ENCODE measurements at regions not wholly inside any gene's neighbourhood (a gene's known extent, or its start where the extent isn't known, plus 50 kb on each side); places are given as distances from the start of the nearest gene placed in this dataset.

DNA sequence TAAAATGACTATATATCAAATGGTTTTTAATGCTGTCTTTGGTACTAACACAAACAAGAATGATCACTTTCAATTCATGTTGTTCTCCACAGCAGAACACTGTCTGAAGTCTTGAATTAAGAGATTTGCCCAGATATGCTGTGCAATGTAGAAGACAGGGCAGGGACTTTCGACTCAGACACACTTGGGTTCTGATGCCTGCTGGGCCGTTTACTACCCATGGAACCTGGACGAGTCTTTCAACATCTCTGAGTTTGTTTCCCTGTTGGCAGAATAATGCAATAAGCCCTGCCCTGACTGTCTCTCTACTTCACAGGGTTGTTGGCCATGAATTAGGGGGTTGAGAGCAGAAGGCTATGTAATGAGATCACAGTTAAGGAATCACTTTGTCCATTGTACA lies 162.6 kb upstream of the TMPO start:
- Mint-ChIP-seq H3K27me3 (peaks cover 36% of the 10 kb centered on the region), H3K36me3 (ENCODE audit: low read depth) (no peaks in the 10 kb centered on the region), H3K27ac (no peak overlapping the region), H3K4me1 (peaks cover 4% of the 10 kb centered on the region), H3K4me3 (no peak overlapping the region)
- ATAC-seq, result no peak
- no peak for DNase-seq
- H3K9me3 ChIP-seq (ENCODE audit: control insufficient read depth, low read length, poor library complexity, severe bottlenecking), result no peaks in the 10 kb centered on the region

DNA sequence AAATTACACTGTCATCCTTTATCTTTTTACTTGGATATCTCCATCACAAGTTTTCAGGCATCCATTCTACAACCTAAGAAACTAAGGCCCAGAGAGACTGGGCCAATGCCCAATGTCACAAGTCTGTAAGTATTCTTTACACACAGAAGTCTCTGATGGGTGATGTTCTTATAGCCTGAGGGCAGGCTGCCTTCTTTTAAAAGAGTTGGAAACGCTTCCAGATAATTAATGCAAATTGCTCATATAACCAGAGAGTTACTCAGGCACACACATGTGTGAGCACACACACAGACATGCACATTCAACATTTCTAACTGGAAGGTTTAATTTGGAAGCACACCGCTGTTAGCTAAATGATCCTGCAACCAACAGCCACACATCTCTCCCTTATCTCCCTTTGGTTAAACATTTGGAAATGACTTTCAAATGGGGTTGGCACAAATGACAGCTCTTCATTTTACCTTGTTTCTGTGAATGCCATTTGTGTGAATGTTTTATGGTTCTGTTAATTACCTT lies 160.8 kb upstream of the TMPO start:
- no peak for ATAC-seq
- H3K27ac Mint-ChIP-seq, result no peak overlapping the region
- no peaks in the 10 kb centered on the region for H3K9me3 ChIP-seq (ENCODE audit: control insufficient read depth, low read length, poor library complexity, severe bottlenecking)
- H3K4me3 Mint-ChIP-seq, result no peak overlapping the region
- peaks cover 4% of the 10 kb centered on the region for H3K4me1 Mint-ChIP-seq
- H3K27me3 Mint-ChIP-seq, result peaks cover 34% of the 10 kb centered on the region
- H3K36me3 Mint-ChIP-seq (ENCODE audit: low read depth), result no peaks in the 10 kb centered on the region
- no peak for DNase-seq

DNA sequence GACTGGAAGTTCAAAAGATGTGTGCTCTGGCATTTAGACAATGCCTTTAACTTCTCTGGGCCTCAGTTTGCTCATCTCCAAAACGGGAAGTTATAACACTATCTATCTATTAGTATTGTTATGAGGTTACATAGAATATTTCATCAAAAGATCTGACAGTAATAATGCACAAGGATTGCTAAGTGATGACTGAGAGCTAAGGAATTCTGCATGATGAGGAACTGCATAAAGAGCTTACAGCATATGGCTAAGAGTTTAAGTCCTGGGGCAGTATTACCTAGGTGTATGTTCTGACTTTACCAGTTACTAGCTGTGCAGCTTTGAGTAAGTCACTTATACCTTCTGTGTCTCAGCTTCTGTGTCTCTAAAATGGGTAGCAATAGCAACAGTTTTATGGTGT lies 160.1 kb upstream of the TMPO start:
- H3K4me1 Mint-ChIP-seq, result peaks cover 4% of the 10 kb centered on the region
- no peak for ATAC-seq
- H3K36me3 Mint-ChIP-seq (ENCODE audit: low read depth), result no peaks in the 10 kb centered on the region
- peaks cover 29% of the 10 kb centered on the region for H3K27me3 Mint-ChIP-seq
- H3K4me3 Mint-ChIP-seq, result no peak overlapping the region
- DNase-seq, result no peak
- H3K9me3 ChIP-seq (ENCODE audit: control insufficient read depth, low read length, poor library complexity, severe bottlenecking), result no peaks in the 10 kb centered on the region
- H3K27ac Mint-ChIP-seq, result no peak overlapping the region

- DNase-seq (no peak), ATAC-seq (no peak)
- Mint-ChIP-seq H3K27me3 (peaks cover 27% of the 10 kb centered on the region), H3K4me3 (no peak overlapping the region), H3K36me3 (ENCODE audit: low read depth) (no peaks in the 10 kb centered on the region), H3K4me1 (peaks cover 4% of the 10 kb centered on the region), H3K27ac (no peak overlapping the region)
- no peaks in the 10 kb centered on the region for H3K9me3 ChIP-seq (ENCODE audit: control insufficient read depth, low read length, poor library complexity, severe bottlenecking)
Measured at GRCh38 chr12:98355933-98356332, 159.5 kb upstream of the TMPO start.

- DNase-seq (no peak), ATAC-seq (no peak)
- no peaks in the 10 kb centered on the region for H3K9me3 ChIP-seq (ENCODE audit: control insufficient read depth, low read length, poor library complexity, severe bottlenecking)
- Mint-ChIP-seq H3K4me3 (no peak overlapping the region), H3K4me1 (no peaks in the 10 kb centered on the region), H3K36me3 (ENCODE audit: low read depth) (no peaks in the 10 kb centered on the region), H3K27ac (no peak overlapping the region), H3K27me3 (peaks cover 12% of the 10 kb centered on the region)
Measured at GRCh38 chr12:98358144-98358543, 157.2 kb upstream of the TMPO start.

- no peak overlapping the region for H3K27ac Mint-ChIP-seq
Measured at GRCh38 chr12:98359856-98360255, 155.5 kb upstream of the TMPO start.

GRCh38 chr12:98360401-98360800 lies 155.0 kb upstream of the TMPO start:
- Mint-ChIP-seq H3K36me3 (ENCODE audit: low read depth) (no peaks in the 10 kb centered on the region), H3K4me1 (no peaks in the 10 kb centered on the region), H3K27ac (no peak overlapping the region), H3K4me3 (no peak overlapping the region), H3K27me3 (peaks cover 24% of the 10 kb centered on the region)
- DNase-seq (no peak), ATAC-seq (no peak)
- H3K9me3 ChIP-seq (ENCODE audit: control insufficient read depth, low read length, poor library complexity, severe bottlenecking), result no peaks in the 10 kb centered on the region

More at GRCh38 chr12:98359856-98360255, 155.5 kb upstream of the TMPO start:
- DNase-seq, result no peak
- Mint-ChIP-seq H3K4me3 (no peak overlapping the region), H3K27me3 (peaks cover 23% of the 10 kb centered on the region), H3K36me3 (ENCODE audit: low read depth) (no peaks in the 10 kb centered on the region), H3K4me1 (no peaks in the 10 kb centered on the region)
- ATAC-seq, result no peak
- no peaks in the 10 kb centered on the region for H3K9me3 ChIP-seq (ENCODE audit: control insufficient read depth, low read length, poor library complexity, severe bottlenecking)

GRCh38 chr12:98369581-98369980 lies 145.8 kb upstream of the TMPO start:
- no peaks in the 10 kb centered on the region for H3K9me3 ChIP-seq (ENCODE audit: control insufficient read depth, low read length, poor library complexity, severe bottlenecking)

GRCh38 chr12:98370976-98371375 lies 144.4 kb upstream of the TMPO start:
- DNase-seq, result no peak
- Mint-ChIP-seq H3K4me3 (no peak overlapping the region), H3K36me3 (ENCODE audit: low read depth) (no peaks in the 10 kb centered on the region), H3K27ac (no peak overlapping the region), H3K4me1 (peaks cover 8% of the 10 kb centered on the region), H3K27me3 (peaks cover 60% of the 10 kb centered on the region)
- no peaks in the 10 kb centered on the region for H3K9me3 ChIP-seq (ENCODE audit: control insufficient read depth, low read length, poor library complexity, severe bottlenecking)
- ATAC-seq, result no peak

More at GRCh38 chr12:98369581-98369980, 145.8 kb upstream of the TMPO start:
- Mint-ChIP-seq H3K27me3 (peaks cover 54% of the 10 kb centered on the region), H3K4me1 (peaks cover 8% of the 10 kb centered on the region), H3K4me3 (no peak overlapping the region), H3K27ac (no peak overlapping the region), H3K36me3 (ENCODE audit: low read depth) (no peaks in the 10 kb centered on the region)
- DNase-seq (no peak), ATAC-seq (no peak)

- no peak overlapping the region for H3K27ac Mint-ChIP-seq
- peaks cover 8% of the 10 kb centered on the region for H3K4me1 Mint-ChIP-seq
- no peak overlapping the region for H3K4me3 Mint-ChIP-seq
- H3K27me3 Mint-ChIP-seq, result peaks cover 59% of the 10 kb centered on the region
- no peaks in the 10 kb centered on the region for H3K9me3 ChIP-seq (ENCODE audit: control insufficient read depth, low read length, poor library complexity, severe bottlenecking)
- DNase-seq, result no peak
- no peak for ATAC-seq
- no peaks in the 10 kb centered on the region for H3K36me3 Mint-ChIP-seq (ENCODE audit: low read depth)
Measured at GRCh38 chr12:98371419-98371818, 144.0 kb upstream of the TMPO start.

- Mint-ChIP-seq H3K27me3 (peaks cover 65% of the 10 kb centered on the region), H3K36me3 (ENCODE audit: low read depth) (no peaks in the 10 kb centered on the region), H3K4me3 (no peak overlapping the region), H3K27ac (no peak overlapping the region), H3K4me1 (peaks cover 8% of the 10 kb centered on the region)
- DNase-seq (no peak), ATAC-seq (no peak)
- no peaks in the 10 kb centered on the region for H3K9me3 ChIP-seq (ENCODE audit: control insufficient read depth, low read length, poor library complexity, severe bottlenecking)
Measured at GRCh38 chr12:98372340-98373024, 142.9 kb upstream of the TMPO start.

- Mint-ChIP-seq H3K4me1 (peaks cover 8% of the 10 kb centered on the region), H3K36me3 (ENCODE audit: low read depth) (no peaks in the 10 kb centered on the region), H3K27ac (no peak overlapping the region), H3K27me3 (peaks cover 68% of the 10 kb centered on the region), H3K4me3 (no peak overlapping the region)
- ATAC-seq (no peak), DNase-seq (no peak)
- no peaks in the 10 kb centered on the region for H3K9me3 ChIP-seq (ENCODE audit: control insufficient read depth, low read length, poor library complexity, severe bottlenecking)
Measured at GRCh38 chr12:98373025-98373554, 142.3 kb upstream of the TMPO start.

DNA sequence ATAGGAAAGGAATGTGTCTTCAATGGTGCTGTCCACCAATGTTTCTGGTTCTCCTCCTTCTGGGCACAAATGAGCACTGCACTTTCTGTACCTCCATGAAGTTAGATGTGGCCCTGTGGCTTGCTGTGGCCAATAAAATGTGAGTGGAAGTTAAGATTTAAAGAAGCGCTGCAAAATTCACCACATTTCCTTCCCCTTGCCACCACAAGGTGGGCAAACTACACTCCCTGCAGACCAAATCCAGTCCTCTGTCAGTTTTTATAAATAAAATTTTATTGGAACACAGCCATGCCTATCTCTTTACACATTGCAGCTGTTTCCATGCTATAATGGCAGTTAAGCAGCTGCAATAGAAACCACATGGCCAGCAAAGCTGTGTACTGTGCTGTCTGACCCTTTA lies 141.4 kb upstream of the TMPO start:
- ATAC-seq (no peak), DNase-seq (no peak)
- Mint-ChIP-seq H3K4me1 (peaks cover 8% of the 10 kb centered on the region), H3K27ac (no peak overlapping the region), H3K36me3 (ENCODE audit: low read depth) (peaks cover 3% of the 10 kb centered on the region), H3K27me3 (peaks cover 71% of the 10 kb centered on the region), H3K4me3 (no peak overlapping the region)
- no peaks in the 10 kb centered on the region for H3K9me3 ChIP-seq (ENCODE audit: control insufficient read depth, low read length, poor library complexity, severe bottlenecking)

- no peaks in the 10 kb centered on the region for H3K9me3 ChIP-seq (ENCODE audit: control insufficient read depth, low read length, poor library complexity, severe bottlenecking)
- DNase-seq (no peak), ATAC-seq (no peak)
- Mint-ChIP-seq H3K27me3 (peaks cover 64% of the 10 kb centered on the region), H3K27ac (no peak overlapping the region), H3K36me3 (ENCODE audit: low read depth) (peaks cover 3% of the 10 kb centered on the region), H3K4me3 (no peak overlapping the region), H3K4me1 (no peaks in the 10 kb centered on the region)
Measured at GRCh38 chr12:98379106-98379505, 136.3 kb upstream of the TMPO start.

All from T-helper 17 cell (primary cell).